D341Med (cell line): ENCODE measurements at regions not wholly inside any gene's neighbourhood (a gene's known extent, or its start where the extent isn't known, plus 50 kb on each side); places are given as distances from the start of the nearest gene placed in this dataset.

Experiments used
- DNase-seq: peaks from one replicate; pipeline ENCODE4 v3.0.0; 2012; ENCODE audit warnings: low spot score

- no peak for DNase-seq
Measured at GRCh38 chr3:68467465-68467864, 464.9 kb downstream of the TAFA4 start.

GRCh38 chr3:68458581-68458980 is 473.8 kb downstream of the TAFA4 start:
- no peak for DNase-seq

GRCh38 chr3:68448510-68449383 is 483.6 kb downstream of the TAFA4 start:
- DNase-seq: no peak

- DNase-seq: peak; percentile 14
Measured at GRCh38 chr3:68447885-68448284, 484.5 kb downstream of the TAFA4 start.

- no peak for DNase-seq
Measured at GRCh38 chr3:68441054-68441453, 491.3 kb downstream of the TAFA4 start.

GRCh38 chr3:68436619-68437401 is 495.5 kb downstream of the TAFA4 start:
- no peak for DNase-seq

GRCh38 chr3:68428495-68428894 is 503.9 kb downstream of the TAFA4 start:
- no peak for DNase-seq

DNA sequence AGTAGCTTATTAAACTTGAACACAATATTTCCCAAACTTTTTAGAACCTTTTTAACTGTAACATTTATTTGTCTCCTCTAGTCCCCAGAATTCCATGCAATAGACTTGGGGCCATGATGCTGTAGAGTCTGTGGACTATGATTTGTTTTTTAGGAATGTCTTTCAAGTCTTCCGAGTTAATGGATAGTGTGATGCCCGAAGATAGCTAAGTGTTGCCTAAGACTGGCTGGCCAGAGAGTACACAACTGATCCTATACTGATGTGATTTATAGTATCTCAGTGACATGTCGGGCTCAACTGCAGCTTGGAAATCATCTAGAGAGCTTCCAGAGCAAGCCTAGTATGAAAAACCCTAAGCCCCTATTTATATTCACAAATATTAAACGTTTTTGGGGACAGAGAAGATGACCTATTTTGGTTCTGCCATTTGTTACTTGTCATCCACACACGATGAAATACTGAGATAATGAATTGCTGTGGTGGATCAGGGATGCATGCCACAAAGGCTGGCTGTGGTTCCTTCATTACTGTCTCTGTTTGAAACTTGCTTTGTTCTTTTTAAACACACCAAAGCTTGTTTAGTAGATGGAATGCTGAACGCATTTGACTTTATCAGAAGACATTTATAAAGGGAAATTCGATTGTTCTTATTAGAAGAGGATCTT is 507.4 kb downstream of the TAFA4 start:
- no peak for DNase-seq

GRCh38 chr3:68408626-68409025 is 523.7 kb downstream of the TAFA4 start:
- no peak for DNase-seq

GRCh38 chr3:68403741-68404140 is 528.6 kb downstream of the TAFA4 start:
- DNase-seq: no peak

DNA sequence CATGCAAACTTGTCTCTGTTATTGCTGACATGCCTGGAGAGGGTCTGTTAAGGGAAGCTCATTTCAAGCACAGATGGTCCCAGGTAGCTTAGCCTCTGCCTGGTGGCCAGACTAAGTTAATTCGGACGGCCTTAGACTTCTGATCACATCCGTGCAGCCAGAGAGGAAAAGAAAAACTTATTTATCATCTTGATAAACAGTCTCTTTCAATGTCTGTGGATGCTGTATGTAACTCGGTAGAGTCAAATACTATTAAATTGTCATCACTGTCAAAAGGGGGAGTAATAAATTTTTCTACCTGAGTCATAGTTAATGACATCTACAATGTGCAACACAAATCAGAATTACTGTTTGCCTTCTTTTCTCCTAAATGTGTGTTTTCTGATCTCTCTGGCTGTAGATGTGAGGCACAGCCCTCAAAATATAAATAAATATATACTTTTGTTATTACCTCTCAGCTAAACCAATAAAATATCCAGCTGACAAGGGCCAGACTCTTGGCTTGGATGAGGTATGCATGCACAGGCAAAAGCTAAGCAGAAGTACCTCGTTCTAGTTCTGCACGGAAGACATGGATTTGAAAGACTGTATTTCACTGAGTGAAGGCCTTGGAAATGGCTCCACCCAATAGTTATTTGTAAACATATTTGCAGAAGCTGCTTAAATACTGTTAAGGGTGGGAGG is 530.0 kb downstream of the TAFA4 start:
- DNase-seq: no peak

- no peak for DNase-seq
Measured at GRCh38 chr3:68378631-68379030, 553.7 kb downstream of the TAFA4 start.

- DNase-seq: no peak
Measured at GRCh38 chr3:68373727-68374126, 558.6 kb downstream of the TAFA4 start.

DNA sequence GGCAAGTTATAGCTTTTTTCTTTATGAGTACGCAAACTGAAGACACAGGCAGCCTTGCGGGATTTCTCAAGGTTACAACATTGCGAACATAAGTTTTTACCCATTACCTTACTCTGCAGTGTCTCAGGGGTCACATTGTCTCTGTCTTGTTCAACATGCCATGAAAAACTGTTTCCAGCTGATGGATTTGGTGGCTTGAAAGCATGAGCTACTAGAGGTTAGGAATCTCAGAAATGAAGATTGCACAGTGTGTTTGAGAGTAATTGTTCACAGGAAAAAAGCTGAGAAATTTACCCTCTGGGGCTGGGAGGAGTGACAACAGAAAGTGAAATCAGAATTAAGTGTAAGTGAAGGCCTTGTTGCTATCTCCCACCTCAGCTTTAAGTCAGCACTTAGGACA is 568.6 kb downstream of the TAFA4 start:
- DNase-seq: no peak

DNA sequence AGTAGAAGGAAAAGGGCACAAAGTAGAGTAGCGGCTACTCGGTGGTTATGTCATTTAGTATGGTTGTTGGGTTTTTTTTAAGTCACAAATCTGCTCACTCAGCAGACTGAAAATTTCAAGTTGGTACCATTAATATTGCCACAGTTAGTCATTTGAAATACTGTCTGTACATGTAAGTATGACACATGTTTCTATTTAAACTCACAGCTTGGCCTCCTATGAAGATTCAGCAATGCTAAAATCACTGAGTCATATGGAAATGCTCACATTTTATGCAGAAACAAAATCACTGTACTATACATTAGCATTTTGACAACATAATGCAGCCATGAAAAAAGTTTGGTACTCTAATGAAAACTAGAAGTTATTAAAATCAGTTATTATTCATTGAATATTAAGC is 571.9 kb downstream of the TAFA4 start:
- DNase-seq: no peak

- no peak for DNase-seq
Measured at GRCh38 chr3:68345781-68346180, 586.6 kb downstream of the TAFA4 start.

GRCh38 chr3:68342426-68342825 is 589.9 kb downstream of the TAFA4 start:
- DNase-seq: no peak

DNA sequence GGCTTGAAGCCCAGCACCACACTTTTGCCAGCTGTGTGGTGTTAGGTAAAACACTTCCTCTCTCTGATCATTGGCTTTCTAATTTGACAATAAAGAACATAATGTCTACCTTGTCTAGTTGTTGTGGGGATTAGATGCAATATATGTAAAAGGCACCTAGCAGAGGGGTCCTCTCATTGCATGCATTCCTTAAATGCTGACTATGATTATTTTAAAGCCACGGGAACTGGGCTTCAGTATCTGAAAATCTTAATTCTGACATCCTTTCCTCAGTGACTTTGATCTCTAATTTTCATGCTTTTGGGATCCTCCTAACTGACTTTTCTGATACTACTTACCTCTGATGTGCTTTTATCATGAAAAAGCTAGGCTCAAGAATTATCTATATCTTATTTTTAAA is 596.3 kb downstream of the TAFA4 start:
- no peak for DNase-seq

DNA sequence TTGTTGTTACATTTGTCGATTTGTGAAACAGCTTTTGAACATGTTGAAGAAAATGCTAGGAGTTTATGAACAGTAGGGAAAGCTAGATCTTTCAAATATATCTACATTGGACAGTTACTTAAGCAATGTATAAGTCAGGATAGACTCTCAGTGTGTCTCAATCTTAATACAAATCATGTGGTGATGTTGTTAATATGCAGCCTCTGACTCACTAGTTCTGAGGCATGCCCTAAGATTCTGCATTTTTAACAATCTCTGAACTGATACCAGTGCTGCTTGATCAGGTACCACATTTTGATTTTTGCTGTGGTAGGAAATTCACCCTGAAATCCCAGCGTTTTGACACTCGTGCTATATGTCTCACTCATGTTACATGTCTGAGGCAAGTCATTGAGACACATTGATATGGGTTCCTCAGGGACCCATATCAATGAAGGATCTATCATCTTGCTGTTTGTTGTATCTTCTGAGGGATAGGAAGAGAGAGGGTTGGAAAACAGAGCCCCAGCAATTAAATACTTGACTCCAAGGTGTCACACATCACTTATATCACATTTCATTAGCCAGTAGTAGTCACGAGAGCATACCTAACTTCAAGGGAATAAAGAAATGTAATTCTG is 597.9 kb downstream of the TAFA4 start:
- no peak for DNase-seq

GRCh38 chr3:68328049-68328448 is 604.3 kb downstream of the TAFA4 start:
- no peak for DNase-seq

GRCh38 chr3:68315964-68316363 is 616.4 kb downstream of the TAFA4 start:
- DNase-seq: no peak

DNA sequence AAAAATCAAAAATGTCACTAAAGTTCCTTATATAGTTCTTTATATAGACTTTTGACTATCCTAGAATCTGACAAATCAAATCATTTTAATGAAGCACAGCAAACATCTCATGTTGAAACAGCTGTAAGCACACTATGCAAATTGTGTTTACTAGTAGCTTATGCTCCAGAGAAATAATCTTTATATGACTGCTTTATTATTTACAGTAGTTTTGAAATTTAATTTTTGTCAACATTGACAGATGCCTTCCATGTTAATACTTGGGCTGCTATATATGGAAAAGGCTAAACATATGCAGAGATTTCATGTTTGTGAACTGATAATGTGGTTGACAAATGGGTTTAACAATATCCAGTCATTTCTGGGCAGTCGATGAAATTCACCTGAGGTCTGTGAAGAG is 616.8 kb downstream of the TAFA4 start:
- DNase-seq: no peak
